ENCODE measurements at regions not wholly inside any gene's neighbourhood (a gene's known extent, or its start where the extent isn't known, plus 50 kb on each side); places are given as distances from the start of the nearest gene placed in this dataset.

DNA sequence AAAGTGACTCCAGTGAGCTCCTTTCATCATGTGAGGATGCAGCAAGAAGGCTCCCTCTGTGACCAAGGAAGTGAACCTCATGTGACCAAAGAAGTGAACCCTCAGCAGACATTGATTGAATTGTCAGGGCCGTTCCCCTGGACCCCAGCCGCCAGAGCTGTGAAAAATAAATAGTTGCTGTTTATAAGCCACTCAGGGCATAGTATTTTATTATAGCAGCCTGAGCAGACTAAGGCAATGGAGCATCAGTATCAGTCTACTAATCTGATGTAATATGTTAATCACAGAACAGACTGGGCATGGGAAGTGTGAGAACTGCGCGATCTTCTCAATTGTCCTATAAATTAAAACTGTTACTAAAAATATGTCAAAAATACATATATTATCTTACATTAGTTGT, 384.5 kb upstream of the PRKCQ start:
- Histone ChIP-seq H3K36me3 (ENCODE audit: control insufficient read depth in 2 of 2, extremely low read depth in 1 of 2, insufficient read depth in 2 of 2, low read length in 2 of 2) (no peaks in the 10 kb centered on the region), H3K79me2 (ENCODE audit: control insufficient read depth, insufficient read depth, low read length) (no peaks in the 10 kb centered on the region), H3K9me1 (replicated peaks; ENCODE audit: control insufficient read depth, extremely low read depth, insufficient read depth, low read length) (no peaks in the 10 kb centered on the region), H3K27me3 (ENCODE audit: control insufficient read depth in 2 of 2, insufficient read depth in 2 of 2, low read length in 2 of 2) (no peaks in the 10 kb centered on the region), H3K4me3 (replicated peaks in 1 of 3; ENCODE audit: insufficient read depth in 1 of 3, low read depth in 1 of 3, low read length in 3 of 3) (no peak overlapping the region), H3K4me2 (ENCODE audit: insufficient read depth, low read length) (no peak overlapping the region), H3K4me1 (ENCODE audit: control insufficient read depth, extremely low read depth, insufficient read depth, low read length) (no peaks in the 10 kb centered on the region), H3K9ac (replicated peaks; ENCODE audit: extremely low read depth, insufficient read depth, low read length) (no peak overlapping the region), H3K27ac (ENCODE audit: insufficient read depth, low read depth, low read length) (no peak overlapping the region), H4K20me1 (replicated peaks; ENCODE audit: control insufficient read depth, extremely low read depth, insufficient read depth, low read length) (no peaks in the 10 kb centered on the region), H3K9me3 (replicated peaks; ENCODE audit: control insufficient read depth, insufficient read depth, low read length) (no peaks in the 10 kb centered on the region), H2AFZ (ENCODE audit: low read depth, low read length) (no peak overlapping the region)
- BruUV-seq (replicated peaks): no TSS peak
- CTCF ChIA-PET: interaction anchor here (1.3 kb wide), 1 partner anchor 17 kb away, joined by 4 read pairs; no protein-coding TSS in a partner anchor
- intact Hi-C loops (cut with micrococcal nuclease) (no loop called here), dilution Hi-C loops (cut with MboI; ENCODE audit: extremely low pct_ligation_motif_present, low sequenced_read_pairs) (no loop called here)
- FAIRE-seq (no peak), DNase-seq (ENCODE audit: low read depth, low spot score) (no peak)
- no peak for TF ChIP-seq POLR2A (IDR thresholded peaks at IDR 0.05; ENCODE audit: low read depth, low read length)
- no peak for TF ChIP-seq MYC (IDR thresholded peaks at IDR 0.05; ENCODE audit: low read depth, low read length)
- no peak for TF ChIP-seq CTCF (IDR thresholded peaks at IDR 0.05; ENCODE audit: extremely low read depth in 1 of 2, insufficient read depth in 1 of 2, low read depth in 1 of 2, low read length in 2 of 2)
- POLR2A ChIA-PET: no interaction called here

DNA sequence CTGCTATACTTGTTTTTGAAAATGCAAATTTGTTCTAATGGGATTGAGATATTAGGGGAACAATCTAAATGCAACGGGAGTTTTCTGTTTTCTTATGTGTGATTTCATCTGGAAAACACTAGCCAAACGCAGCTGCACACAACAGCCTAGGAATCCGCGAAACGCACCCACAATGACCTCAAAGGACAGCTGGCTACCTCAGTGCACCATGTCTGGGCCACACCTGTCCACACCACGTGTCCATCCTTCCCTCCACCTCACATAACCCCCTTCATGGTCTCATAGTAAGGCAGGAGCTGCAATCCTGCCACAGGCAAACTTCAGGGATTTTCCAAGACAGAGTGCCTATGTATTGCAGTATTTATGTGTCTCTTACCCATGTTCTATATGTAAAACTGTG, 382.5 kb upstream of the PRKCQ start:
- no peak for TF ChIP-seq EZH2 (IDR thresholded peaks at IDR 0.05; ENCODE audit: borderline replicate concordance, low read depth, low read length, severe bottlenecking)
- TF ChIP-seq CTCF (IDR thresholded peaks at IDR 0.05; ENCODE audit: extremely low read depth in 1 of 2, insufficient read depth in 1 of 2, low read depth in 1 of 2, low read length in 2 of 2): no peak
- no peak for TF ChIP-seq POLR2A (IDR thresholded peaks at IDR 0.05; ENCODE audit: low read depth, low read length)
- TF ChIP-seq GATA2 (IDR thresholded peaks at IDR 0.05; ENCODE audit: insufficient read depth, insufficient read length, low read depth, low read length): no peak
- no peak for TF ChIP-seq POLR2AphosphoS5 (IDR thresholded peaks at IDR 0.05; ENCODE audit: insufficient read depth, low read depth, low read length)
- no peak for TF ChIP-seq MYC (IDR thresholded peaks at IDR 0.05; ENCODE audit: low read depth, low read length)
- TF ChIP-seq MAX (IDR thresholded peaks at IDR 0.05; ENCODE audit: insufficient read depth, insufficient read length): no peak
- no peak for TF ChIP-seq JUN (IDR thresholded peaks at IDR 0.05; ENCODE audit: borderline replicate concordance, insufficient read depth, insufficient read length, low read depth)
- no peak for TF ChIP-seq FOS (IDR thresholded peaks at IDR 0.05; ENCODE audit: borderline replicate concordance, insufficient read depth, low read length)
- CTCF ChIA-PET: no interaction called here

More for the DNA sequence above, 382.5 kb upstream of the PRKCQ start:
- Histone ChIP-seq H3K4me2 (ENCODE audit: insufficient read depth, low read length) (no peak overlapping the region), H3K9ac (replicated peaks; ENCODE audit: extremely low read depth, insufficient read depth, low read length) (no peak overlapping the region), H2AFZ (ENCODE audit: low read depth, low read length) (no peak overlapping the region), H3K27me3 (ENCODE audit: control insufficient read depth in 2 of 2, insufficient read depth in 2 of 2, low read length in 2 of 2) (no peaks in the 10 kb centered on the region), H3K36me3 (ENCODE audit: control insufficient read depth in 2 of 2, extremely low read depth in 1 of 2, insufficient read depth in 2 of 2, low read length in 2 of 2) (no peaks in the 10 kb centered on the region), H3K9me1 (replicated peaks; ENCODE audit: control insufficient read depth, extremely low read depth, insufficient read depth, low read length) (no peaks in the 10 kb centered on the region), H4K20me1 (replicated peaks; ENCODE audit: control insufficient read depth, extremely low read depth, insufficient read depth, low read length) (no peaks in the 10 kb centered on the region), H3K27ac (ENCODE audit: insufficient read depth, low read depth, low read length) (no peak overlapping the region), H3K4me3 (replicated peaks in 1 of 3; ENCODE audit: insufficient read depth in 1 of 3, low read depth in 1 of 3, low read length in 3 of 3) (no peak overlapping the region), H3K79me2 (ENCODE audit: control insufficient read depth, insufficient read depth, low read length) (no peaks in the 10 kb centered on the region), H3K9me3 (replicated peaks; ENCODE audit: control insufficient read depth, insufficient read depth, low read length) (no peaks in the 10 kb centered on the region), H3K4me1 (ENCODE audit: control insufficient read depth, extremely low read depth, insufficient read depth, low read length) (no peaks in the 10 kb centered on the region)
- no peak for FAIRE-seq
- BruUV-seq (replicated peaks): no TSS peak
- POLR2A ChIA-PET: no interaction called here
- intact Hi-C loops (cut with micrococcal nuclease): no loop called here
- dilution Hi-C loops (cut with MboI; ENCODE audit: extremely low pct_ligation_motif_present, low sequenced_read_pairs): no loop called here
- DNase-seq (ENCODE audit: low read depth, low spot score): no peak
